ENCODE measurements at regions not wholly inside any gene's neighbourhood (a gene's known extent, or its start where the extent isn't known, plus 50 kb on each side); places are given as distances from the start of the nearest gene placed in this dataset.

DNA sequence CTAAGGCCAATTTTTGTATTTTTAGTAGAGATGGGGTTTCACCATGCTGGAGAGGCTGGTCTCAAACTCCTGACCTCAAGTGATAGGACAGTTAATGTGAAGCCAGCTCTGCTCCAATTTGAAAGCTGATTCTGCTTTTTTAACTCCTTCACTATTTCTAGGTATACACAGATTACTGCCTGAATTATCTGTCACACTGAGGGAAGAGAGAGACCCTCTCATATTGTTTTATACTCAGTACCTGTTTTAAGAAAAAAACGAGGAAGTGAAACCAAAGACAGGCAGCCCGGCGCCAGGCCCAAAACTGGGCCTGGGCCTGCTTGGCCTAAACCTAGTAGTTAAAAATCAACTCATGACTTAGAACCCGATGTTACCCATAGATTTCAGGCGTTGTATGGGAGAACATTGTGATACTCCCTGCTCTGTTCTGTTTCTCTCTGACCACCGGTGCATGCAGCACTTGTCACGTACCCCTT is 1601.5 kb upstream of the PCDH10 start (continued):
- no peak for TF ChIP-seq CHD1 (IDR thresholded peaks at IDR 0.05; ENCODE audit: low read depth, low read length)
- TF ChIP-seq STAT3 (IDR thresholded peaks at IDR 0.05; ENCODE audit: low read depth, low read length): no peak
- no peak for TF ChIP-seq RB1 (IDR thresholded peaks at IDR 0.05; ENCODE audit: borderline replicate concordance)
- peak; percentile 40 for TF ChIP-seq NFIC (IDR thresholded peaks at IDR 0.05; ENCODE audit: low read depth, low read length)
- TF ChIP-seq FOS (IDR thresholded peaks at IDR 0.05; ENCODE audit: borderline replicate concordance, extremely low read depth, insufficient read length): no peak
- 0 out of 2 replicates have a peak, but pooled peaks have one; percentile 39 for TF ChIP-seq PAX5 (IDR thresholded peaks at IDR 0.05; ENCODE audit: borderline replicate concordance, low read depth, low read length)
- TF ChIP-seq ESRRA (IDR thresholded peaks at IDR 0.05; ENCODE audit: low read length): no peak
- TF ChIP-seq JUND (IDR thresholded peaks at IDR 0.05; ENCODE audit: low read depth, low read length): no peak
- TF ChIP-seq BHLHE40 (IDR thresholded peaks at IDR 0.05; ENCODE audit: borderline replicate concordance in 1 of 2, low read depth in 2 of 2, low read length in 1 of 2): no peak
- TF ChIP-seq TBL1XR1 (IDR thresholded peaks at IDR 0.05; ENCODE audit: low read depth, low read length): no peak
- no peak for TF ChIP-seq NFXL1 (IDR thresholded peaks at IDR 0.05; ENCODE audit: borderline replicate concordance)
- TF ChIP-seq ZNF217 (IDR thresholded peaks at IDR 0.05): peak; percentile 65
- peak; percentile 25; the same call in 1 of the 2 replicates for TF ChIP-seq JUNB (IDR thresholded peaks at IDR 0.05)
- TF ChIP-seq TCF3 (IDR thresholded peaks at IDR 0.05; ENCODE audit: borderline replicate concordance, insufficient read depth, low read depth, low read length): no peak
- TF ChIP-seq MTA2 (IDR thresholded peaks at IDR 0.05; ENCODE audit: low read depth): peak; percentile 26; the same call in 1 of the 2 replicates
- no peak for TF ChIP-seq RUNX3 (IDR thresholded peaks at IDR 0.05; ENCODE audit: low read length)
- no peak for TF ChIP-seq CEBPB (IDR thresholded peaks at IDR 0.05; ENCODE audit: borderline replicate concordance in 1 of 2, low read depth in 2 of 2, low read length in 2 of 2)
- TF ChIP-seq, protein P1, sequence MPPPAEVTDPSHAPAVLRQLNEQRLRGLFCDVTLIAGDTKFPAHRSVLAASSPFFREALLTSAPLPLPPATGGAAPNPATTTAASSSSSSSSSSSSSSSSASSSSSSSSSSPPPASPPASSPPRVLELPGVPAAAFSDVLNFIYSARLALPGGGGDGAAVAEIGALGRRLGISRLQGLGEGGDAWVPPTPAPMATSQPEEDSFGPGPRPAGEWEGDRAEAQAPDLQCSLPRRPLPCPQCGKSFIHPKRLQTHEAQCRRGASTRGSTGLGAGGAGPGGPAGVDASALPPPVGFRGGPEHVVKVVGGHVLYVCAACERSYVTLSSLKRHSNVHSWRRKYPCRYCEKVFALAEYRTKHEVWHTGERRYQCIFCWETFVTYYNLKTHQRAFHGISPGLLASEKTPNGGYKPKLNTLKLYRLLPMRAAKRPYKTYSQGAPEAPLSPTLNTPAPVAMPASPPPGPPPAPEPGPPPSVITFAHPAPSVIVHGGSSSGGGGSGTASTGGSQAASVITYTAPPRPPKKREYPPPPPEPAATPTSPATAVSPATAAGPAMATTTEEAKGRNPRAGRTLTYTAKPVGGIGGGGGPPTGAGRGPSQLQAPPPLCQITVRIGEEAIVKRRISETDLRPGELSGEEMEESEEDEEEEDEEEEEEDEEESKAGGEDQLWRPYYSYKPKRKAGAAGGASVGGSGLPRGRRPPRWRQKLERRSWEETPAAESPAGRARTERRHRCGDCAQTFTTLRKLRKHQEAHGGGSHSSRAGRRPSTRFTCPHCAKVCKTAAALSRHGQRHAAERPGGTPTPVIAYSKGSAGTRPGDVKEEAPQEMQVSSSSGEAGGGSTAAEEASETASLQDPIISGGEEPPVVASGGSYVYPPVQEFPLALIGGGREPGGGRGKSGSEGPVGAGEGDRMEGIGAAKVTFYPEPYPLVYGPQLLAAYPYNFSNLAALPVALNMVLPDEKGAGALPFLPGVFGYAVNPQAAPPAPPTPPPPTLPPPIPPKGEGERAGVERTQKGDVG (CRISPR knock-in tag; IDR thresholded peaks at IDR 0.05): no peak
- no peak for TF ChIP-seq ETV6 (conservative IDR thresholded peaks at IDR 0.05 in 1 of 2, IDR thresholded peaks at IDR 0.05 in 1 of 2; ENCODE audit: borderline replicate concordance in 1 of 2, low read depth in 1 of 2)
- 0 out of 2 replicates have a peak, but pooled peaks have one; percentile 27 for TF ChIP-seq CBFB (IDR thresholded peaks at IDR 0.05; ENCODE audit: low read depth)
- TF ChIP-seq SRF (IDR thresholded peaks at IDR 0.05; ENCODE audit: low read depth in 2 of 2, low read length in 2 of 2): no peak
- no peak for TF ChIP-seq BRCA1 (IDR thresholded peaks at IDR 0.05; ENCODE audit: low read depth, low read length)
- TF ChIP-seq, protein P2, sequence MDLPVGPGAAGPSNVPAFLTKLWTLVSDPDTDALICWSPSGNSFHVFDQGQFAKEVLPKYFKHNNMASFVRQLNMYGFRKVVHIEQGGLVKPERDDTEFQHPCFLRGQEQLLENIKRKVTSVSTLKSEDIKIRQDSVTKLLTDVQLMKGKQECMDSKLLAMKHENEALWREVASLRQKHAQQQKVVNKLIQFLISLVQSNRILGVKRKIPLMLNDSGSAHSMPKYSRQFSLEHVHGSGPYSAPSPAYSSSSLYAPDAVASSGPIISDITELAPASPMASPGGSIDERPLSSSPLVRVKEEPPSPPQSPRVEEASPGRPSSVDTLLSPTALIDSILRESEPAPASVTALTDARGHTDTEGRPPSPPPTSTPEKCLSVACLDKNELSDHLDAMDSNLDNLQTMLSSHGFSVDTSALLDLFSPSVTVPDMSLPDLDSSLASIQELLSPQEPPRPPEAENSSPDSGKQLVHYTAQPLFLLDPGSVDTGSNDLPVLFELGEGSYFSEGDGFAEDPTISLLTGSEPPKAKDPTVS (IDR thresholded peaks at IDR 0.05; ENCODE audit: low read depth, low read length): no peak
- TF ChIP-seq ZNF622 (IDR thresholded peaks at IDR 0.05): no peak

Measured in GM12878 (cell line).